Caco-2 (cell line): ENCODE measurements at regions not wholly inside any gene's neighbourhood (a gene's known extent, or its start where the extent isn't known, plus 50 kb on each side); places are given as distances from the start of the nearest gene placed in this dataset.
"Not testable (repeated sequence)": the region's sequence is repeated elsewhere in the genome, so short reads cannot be mapped to it uniquely, and the experiment has no call there.

Experiments
- BruUV-seq: library from RNA; stranded (reverse); fragments of 400-500 nt; replicated peaks from 2 replicates; lab custom pipeline; 2021; lab: Mats Ljungman, UMichigan
- CTCF ChIA-PET: fragments of 300-600 bp; sonication (Branson Sonifier 250); formaldehyde crosslinking; loops from one replicate; lab custom pipeline; 2022; ENCODE audit warnings: antibody characterized with exemption; lab: Charles Lee
- POLR2A ChIA-PET: fragments of 300-600 bp; sonication (Branson Sonifier 250); formaldehyde crosslinking; loops from one replicate; lab custom pipeline; 2022; ENCODE audit warnings: antibody characterized with exemption; lab: Charles Lee
- DNase-seq, 2 experiments: peaks; one replicate each; pipeline versions ENCODE4 v3.0.0 to v3.0.0-alpha.2; 2020 to 2022
- H3K27me3 ChIP-seq: replicated peaks from 2 replicates; pipeline ENCODE4 v1.6.0; 2011; ENCODE audit warnings: low read length; ENCODE audit not compliant: control insufficient read depth, insufficient read depth
- H3K36me3 ChIP-seq: 2 replicates; pipeline ENCODE4 v1.5.1; 2011; ENCODE audit warnings: low read length; ENCODE audit not compliant: control insufficient read depth, insufficient read depth
- H3K4me1 ChIP-seq: fragments of 250-450 bp; sonication (Bioruptor Pico); 2 replicates; pipeline ENCODE4 v1.5.1; 2020; ENCODE audit warnings: mild to moderate bottlenecking
- H3K4me3 ChIP-seq: 2 replicates; pipeline ENCODE4 v1.5.1; 2011; ENCODE audit warnings: low read depth, mild to moderate bottlenecking, control low read depth, low read length
- H3K9me3 ChIP-seq: fragments of 250-450 bp; sonication (Bioruptor Pico); 2 replicates; pipeline ENCODE4 v1.5.1; 2020; ENCODE audit warnings: mild to moderate bottlenecking, moderate library complexity
- H3K27ac Mint-ChIP-seq: one replicate; pipeline ENCODE4 v1.8.0; 2022; ENCODE audit warnings: mixed read lengths; ENCODE audit not compliant: unreplicated experiment
- H3K27me3 Mint-ChIP-seq: one replicate; pipeline ENCODE4 v1.8.0; 2022; ENCODE audit warnings: mixed read lengths; ENCODE audit not compliant: insufficient read depth, unreplicated experiment
- H3K36me3 Mint-ChIP-seq: one replicate; pipeline ENCODE4 v1.8.0; 2022; ENCODE audit warnings: mild to moderate bottlenecking, mixed read lengths; ENCODE audit not compliant: insufficient read depth, unreplicated experiment
- H3K4me1 Mint-ChIP-seq: one replicate; pipeline ENCODE4 v1.8.0; 2022; ENCODE audit warnings: low read depth, mixed read lengths; ENCODE audit not compliant: unreplicated experiment
- H3K4me3 Mint-ChIP-seq: one replicate; pipeline ENCODE4 v1.8.0; 2022; ENCODE audit warnings: mild to moderate bottlenecking, moderate library complexity, mixed read lengths; ENCODE audit not compliant: unreplicated experiment
- H3K9me3 Mint-ChIP-seq: one replicate; pipeline ENCODE4 v1.8.0; 2022; ENCODE audit warnings: mixed read lengths; ENCODE audit not compliant: unreplicated experiment
- CTCF ChIP-seq, 2 experiments: fragments of 200-600 bp in 1 of 2; IDR thresholded peaks; 1 replicate in 1 of 2; 2 replicates in 1 of 2; pipeline versions ENCODE4 v1.5.1 to v1.8.0; 2011 to 2022; ENCODE audit warnings: antibody characterized with exemption in 1 of 2, control low read depth in 1 of 2, inconsistent platforms in 1 of 2, low read depth in 1 of 2, low read length in 1 of 2, mild to moderate bottlenecking in 1 of 2, moderate library complexity in 1 of 2; ENCODE audit not compliant: insufficient read depth in 1 of 2, severe bottlenecking in 1 of 2, unreplicated experiment in 1 of 2
- intact Hi-C: fragments of 100-400 bp; cut with micrococcal nuclease; formaldehyde crosslinking; loops from one replicate; pipeline ENCODE4 v1.10.0; 2022; ENCODE audit not compliant: unreplicated experiment

- POLR2A ChIA-PET, result no interaction called here
Measured at GRCh38 chr9:102237520-102237919, 499.1 kb upstream of the GRIN3A start.

DNA sequence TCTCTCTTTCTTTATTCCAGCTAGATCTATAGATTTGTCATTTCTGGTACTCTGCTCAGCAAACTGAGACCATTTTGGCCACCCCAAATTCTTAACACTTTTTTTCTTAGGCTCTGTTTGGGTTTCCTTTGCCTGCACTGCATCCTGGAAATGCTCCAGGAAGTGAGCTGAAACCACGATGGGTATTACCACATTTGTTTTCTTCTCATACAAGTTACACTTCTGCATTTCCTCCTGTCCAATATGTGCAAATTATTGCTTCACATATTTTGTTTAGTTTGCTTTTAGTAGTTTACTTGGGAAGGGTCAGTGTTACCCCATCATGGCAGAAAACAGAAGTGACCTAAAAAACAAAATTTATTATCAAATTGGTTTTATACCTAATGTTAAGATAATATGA lies 498.6 kb upstream of the GRIN3A start:
- Mint-ChIP-seq H3K9me3 (no peaks in the 10 kb centered on the region), H3K4me3 (no peak overlapping the region), H3K36me3 (no peaks in the 10 kb centered on the region), H3K4me1 (no peaks in the 10 kb centered on the region), H3K27me3 (no peaks in the 10 kb centered on the region), H3K27ac (no peak overlapping the region)
- Histone ChIP-seq H3K4me1 (no peaks in the 10 kb centered on the region), H3K36me3 (no peaks in the 10 kb centered on the region), H3K27me3 (no peaks in the 10 kb centered on the region), H3K4me3 (no peak overlapping the region), H3K9me3 (no peaks in the 10 kb centered on the region)
- DNase-seq, result no peak
- no peak for TF ChIP-seq CTCF (IDR thresholded peaks at IDR 0.05; ENCODE audit: insufficient read depth in 1 of 2, low read depth in 1 of 2, low read length in 1 of 2, severe bottlenecking in 1 of 2, unreplicated experiment in 1 of 2)
- BruUV-seq, result no TSS peak
- intact Hi-C loops, result loop anchor here (10.0 kb wide), 1 partner anchor 442 kb away; no protein-coding TSS in a partner anchor
- ChIA-PET CTCF (no interaction called here), POLR2A (no interaction called here)

More at GRCh38 chr9:102237520-102237919, 499.1 kb upstream of the GRIN3A start:
- no peaks in the 10 kb centered on the region for H3K27me3 ChIP-seq
- no TSS peak for BruUV-seq
- no peak overlapping the region for H3K4me3 Mint-ChIP-seq
- H3K27me3 Mint-ChIP-seq, result no peaks in the 10 kb centered on the region
- H3K4me1 Mint-ChIP-seq, result no peaks in the 10 kb centered on the region
- H3K9me3 Mint-ChIP-seq, result no peaks in the 10 kb centered on the region
- CTCF ChIA-PET, result no interaction called here
- H3K9me3 ChIP-seq, result no peaks in the 10 kb centered on the region
- H3K36me3 ChIP-seq, result no peaks in the 10 kb centered on the region
- no peak overlapping the region for H3K27ac Mint-ChIP-seq
- DNase-seq, result no peak
- H3K4me1 ChIP-seq, result no peaks in the 10 kb centered on the region
- intact Hi-C loops, result loop anchor here (10.0 kb wide), 1 partner anchor 443 kb away; no protein-coding TSS in a partner anchor
- H3K4me3 ChIP-seq, result no peak overlapping the region
- H3K36me3 Mint-ChIP-seq, result no peaks in the 10 kb centered on the region
- TF ChIP-seq CTCF (IDR thresholded peaks at IDR 0.05; ENCODE audit: insufficient read depth in 1 of 2, low read depth in 1 of 2, low read length in 1 of 2, severe bottlenecking in 1 of 2, unreplicated experiment in 1 of 2), result no peak

- intact Hi-C loops, BruUV-seq: not testable (repeated sequence)
Measured at GRCh38 chr9:102227416-102227815, 489.0 kb upstream of the GRIN3A start.

More at GRCh38 chr9:102227416-102227815, 489.0 kb upstream of the GRIN3A start:
- H3K4me1 Mint-ChIP-seq, CTCF ChIA-PET, H3K27me3 Mint-ChIP-seq, DNase-seq, H3K36me3 Mint-ChIP-seq, H3K9me3 ChIP-seq, H3K27me3 ChIP-seq, H3K27ac Mint-ChIP-seq, POLR2A ChIA-PET, H3K36me3 ChIP-seq, H3K4me3 Mint-ChIP-seq, H3K4me3 ChIP-seq, H3K4me1 ChIP-seq, H3K9me3 Mint-ChIP-seq: not testable (repeated sequence)
